ENCODE measurements at regions not wholly inside any gene's neighbourhood (a gene's known extent, or its start where the extent isn't known, plus 50 kb on each side); places are given as distances from the start of the nearest gene placed in this dataset.

GRCh38 chr7:33678569-33679335 lies 226.6 kb upstream of the BMPER start:
- Histone ChIP-seq H3K4me1 (no peaks in the 10 kb centered on the region), H3K36me3 (no peaks in the 10 kb centered on the region), H3K4me3 (no peak overlapping the region), H3K9me3 (peaks cover 0 to 24% (median 4%) of the 10 kb centered on the region in 12 donors), H3K27ac (no peak overlapping the region), H3K27me3 (no peaks in the 10 kb centered on the region)
- WGBS, 4 donors: 84 to 91% (median 87%) methylated on average over 2 of the region's 2 CpGs
- intact Hi-C loops (cut with DNase I): no loop called here
- TF ChIP-seq CTCF (IDR thresholded peaks at IDR 0.05) (no peak), POLR2A (IDR thresholded peaks at IDR 0.05) (no peak)
- no peak for ATAC-seq
- DNase-seq: no peak

- ATAC-seq: no peak
- Histone ChIP-seq H3K27me3 (no peaks in the 10 kb centered on the region), H3K36me3 (no peaks in the 10 kb centered on the region), H3K9me3 (peaks cover 0 to 24% (median 4%) of the 10 kb centered on the region in 12 donors), H3K4me3 (no peak overlapping the region), H3K4me1 (no peaks in the 10 kb centered on the region), H3K27ac (no peak overlapping the region)
- WGBS, 4 donors: 63 to 72% (median 69%) methylated on average over 2 of the region's 2 CpGs
- TF ChIP-seq POLR2A (IDR thresholded peaks at IDR 0.05) (no peak), CTCF (IDR thresholded peaks at IDR 0.05) (no peak)
- intact Hi-C loops (cut with DNase I): loop anchor here in 1 of 10 donors (10.0 kb wide), 1 partner anchor 206 kb away; no protein-coding TSS in a partner anchor
- DNase-seq: no peak
Measured at GRCh38 chr7:33680682-33681081, 224.7 kb upstream of the BMPER start.

- no peak overlapping the region for H3K27ac ChIP-seq
- ATAC-seq: no peak
Measured at GRCh38 chr7:33685503-33685902, 219.8 kb upstream of the BMPER start.

More at GRCh38 chr7:33685503-33685902, 219.8 kb upstream of the BMPER start:
- 95 to 97% (median 96%) methylated on average over 9 of the region's 9 CpGs for WGBS, 4 donors
- TF ChIP-seq CTCF (IDR thresholded peaks at IDR 0.05) (no peak), POLR2A (IDR thresholded peaks at IDR 0.05) (no peak)
- Histone ChIP-seq H3K36me3 (no peaks in the 10 kb centered on the region), H3K4me3 (no peak overlapping the region), H3K27me3 (no peaks in the 10 kb centered on the region), H3K4me1 (no peaks in the 10 kb centered on the region), H3K9me3 (peaks cover 0 to 2% (median 0%) of the 10 kb centered on the region in 12 donors)
- DNase-seq: no peak
- intact Hi-C loops (cut with DNase I): loop anchor here in 1 of 10 donors (10.0 kb wide), 1 partner anchor 211 kb away; no protein-coding TSS in a partner anchor

Data from heart left ventricle (tissue), 16 donors.